ENCODE measurements at regions not wholly inside any gene's neighbourhood (a gene's known extent, or its start where the extent isn't known, plus 50 kb on each side); places are given as distances from the start of the nearest gene placed in this dataset.

- DNase-seq (ENCODE audit: low read depth, low spot score) (no peak), ATAC-seq (no peak)
- H3K27me3 ChIP-seq (ENCODE audit: control insufficient read depth, insufficient read depth, low read length): no peaks in the 10 kb centered on the region
- in situ Hi-C loops (cut with HindIII; ENCODE audit: low pct_unique_long_range_greater_than_20kb, low sequenced_read_pairs): no loop called here
- TF ChIP-seq CTCF (IDR thresholded peaks at IDR 0.05) (no peak), REST (IDR thresholded peaks at IDR 0.05; ENCODE audit: insufficient read depth in 1 of 2, low read depth in 2 of 2, low read length in 1 of 2) (no peak), SIN3A (IDR thresholded peaks at IDR 0.05; ENCODE audit: borderline replicate concordance, insufficient read depth, low read depth, low read length) (no peak), TCF7L2 (IDR thresholded peaks at IDR 0.05; ENCODE audit: low read depth, low read length) (no peak), POLR2AphosphoS5 (IDR thresholded peaks at IDR 0.05; ENCODE audit: low read depth, low read length) (no peak)
- H3K36me3 ChIP-seq (ENCODE audit: control insufficient read depth, insufficient read depth, low read length): no peaks in the 10 kb centered on the region
- H3K9me3 ChIP-seq (ENCODE audit: control insufficient read depth, insufficient read depth, low read depth, low read length): no peaks in the 10 kb centered on the region
- CTCF ChIA-PET: no interaction called here
- no peak overlapping the region for H3K27ac ChIP-seq (ENCODE audit: low read length)
- POLR2A ChIA-PET: no interaction called here
- intact Hi-C loops (cut with micrococcal nuclease; ENCODE audit: unreplicated experiment): no loop called here
- no peaks in the 10 kb centered on the region for H3K4me1 ChIP-seq (ENCODE audit: control insufficient read depth, insufficient read depth, low read length)
- no TSS peak for BruUV-seq (replicated peaks)
- no peak overlapping the region for H3K4me3 ChIP-seq (ENCODE audit: low read depth in 2 of 2, low read length in 2 of 2)
These were observed 74.1 kb upstream of the ARHGAP20 start for GRCh38 chr11:110786226-110786902.

GRCh38 chr11:110785398-110785797 is 73.2 kb upstream of the ARHGAP20 start:
- no peaks in the 10 kb centered on the region for H3K9me3 ChIP-seq (ENCODE audit: control insufficient read depth, insufficient read depth, low read depth, low read length)
- DNase-seq (ENCODE audit: low read depth, low spot score): no peak
- intact Hi-C loops (cut with micrococcal nuclease; ENCODE audit: unreplicated experiment) (no loop called here), in situ Hi-C loops (cut with HindIII; ENCODE audit: low pct_unique_long_range_greater_than_20kb, low sequenced_read_pairs) (no loop called here)
- no peak overlapping the region for H3K27ac ChIP-seq (ENCODE audit: low read length)
- no peak for ATAC-seq
- CTCF ChIA-PET: no interaction called here
- H3K27me3 ChIP-seq (ENCODE audit: control insufficient read depth, insufficient read depth, low read length): no peaks in the 10 kb centered on the region
- POLR2A ChIA-PET: no interaction called here
- H3K36me3 ChIP-seq (ENCODE audit: control insufficient read depth, insufficient read depth, low read length): no peaks in the 10 kb centered on the region
- TF ChIP-seq REST (IDR thresholded peaks at IDR 0.05; ENCODE audit: insufficient read depth in 1 of 2, low read depth in 2 of 2, low read length in 1 of 2): no peak
- TF ChIP-seq CTCF (IDR thresholded peaks at IDR 0.05): no peak
- TF ChIP-seq TCF7L2 (IDR thresholded peaks at IDR 0.05; ENCODE audit: low read depth, low read length): no peak
- no peak for TF ChIP-seq SIN3A (IDR thresholded peaks at IDR 0.05; ENCODE audit: borderline replicate concordance, insufficient read depth, low read depth, low read length)
- no peak for TF ChIP-seq POLR2AphosphoS5 (IDR thresholded peaks at IDR 0.05; ENCODE audit: low read depth, low read length)
- no peak overlapping the region for H3K4me3 ChIP-seq (ENCODE audit: low read depth in 2 of 2, low read length in 2 of 2)
- no peaks in the 10 kb centered on the region for H3K4me1 ChIP-seq (ENCODE audit: control insufficient read depth, insufficient read depth, low read length)
- BruUV-seq (replicated peaks): no TSS peak
